ENCODE measurements at regions not wholly inside any gene's neighbourhood (a gene's known extent, or its start where the extent isn't known, plus 50 kb on each side); places are given as distances from the start of the nearest gene placed in this dataset.

DNA sequence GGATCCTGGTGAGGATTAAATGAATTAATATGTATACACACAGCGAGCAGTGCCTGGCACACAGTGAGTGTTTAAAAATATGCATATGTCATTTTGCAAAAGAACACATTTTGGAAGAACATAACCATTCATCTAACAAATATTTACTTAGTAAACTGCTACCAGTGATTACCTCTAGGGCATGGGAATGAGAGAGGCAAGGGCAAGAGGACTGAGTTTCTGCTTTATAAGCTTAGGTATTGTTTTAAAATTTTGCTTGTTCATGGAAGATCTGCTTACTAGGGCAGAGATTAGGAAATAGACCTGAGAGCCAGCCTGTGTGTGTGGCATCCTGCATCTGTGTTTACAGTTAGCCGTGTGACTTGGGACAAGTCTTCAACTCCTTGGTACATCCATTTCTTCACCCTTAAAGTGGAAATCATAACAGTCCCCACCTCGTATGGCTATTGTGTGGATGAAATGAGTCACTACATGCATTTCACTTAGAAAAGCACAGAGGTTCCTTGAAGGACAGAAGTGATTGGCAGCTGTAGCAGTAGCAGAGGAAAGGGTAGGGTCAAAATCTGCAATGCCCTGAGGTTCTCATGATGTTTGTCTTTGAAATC lies 198.5 kb upstream of the FMN2 start:
- DNase-seq: no peak

DNA sequence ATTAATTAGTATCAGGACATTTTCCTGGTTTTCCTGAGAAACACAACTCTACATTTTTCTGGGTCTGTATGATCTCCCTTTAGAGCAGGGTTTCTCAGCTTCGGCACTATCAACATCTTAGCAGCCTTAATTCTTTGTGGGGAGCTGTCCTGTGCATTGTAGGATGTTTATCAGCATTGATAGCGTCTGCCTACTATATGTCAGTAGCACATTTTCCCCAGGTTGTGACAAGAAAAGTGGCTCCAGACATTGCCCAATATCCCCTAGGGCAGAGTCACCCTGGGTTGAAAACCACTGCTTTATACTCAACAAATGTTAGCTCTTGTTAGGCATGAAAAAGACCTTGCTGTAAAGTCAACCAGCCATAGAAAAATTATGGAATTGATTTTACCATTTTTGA lies 195.1 kb upstream of the FMN2 start:
- no peak for DNase-seq

DNA sequence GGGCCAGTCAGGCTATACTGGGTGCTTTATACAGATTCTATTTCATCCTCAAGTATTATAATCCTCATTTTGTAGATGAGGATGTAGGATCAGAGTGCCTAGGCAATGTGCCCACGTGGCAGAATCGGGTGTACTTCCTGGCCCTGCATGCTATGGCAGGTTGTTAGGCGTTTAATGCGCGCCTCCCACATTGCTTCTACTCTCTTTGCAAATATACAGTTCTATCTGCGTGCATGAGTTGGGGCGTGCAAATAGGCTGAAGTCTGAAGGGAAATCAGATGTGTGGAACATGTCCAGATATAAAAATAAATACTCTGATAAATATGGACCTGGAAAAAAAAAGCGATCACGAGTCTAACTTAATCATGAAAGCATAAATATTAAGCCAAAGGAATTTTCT lies 194.7 kb upstream of the FMN2 start:
- DNase-seq: no peak

DNA sequence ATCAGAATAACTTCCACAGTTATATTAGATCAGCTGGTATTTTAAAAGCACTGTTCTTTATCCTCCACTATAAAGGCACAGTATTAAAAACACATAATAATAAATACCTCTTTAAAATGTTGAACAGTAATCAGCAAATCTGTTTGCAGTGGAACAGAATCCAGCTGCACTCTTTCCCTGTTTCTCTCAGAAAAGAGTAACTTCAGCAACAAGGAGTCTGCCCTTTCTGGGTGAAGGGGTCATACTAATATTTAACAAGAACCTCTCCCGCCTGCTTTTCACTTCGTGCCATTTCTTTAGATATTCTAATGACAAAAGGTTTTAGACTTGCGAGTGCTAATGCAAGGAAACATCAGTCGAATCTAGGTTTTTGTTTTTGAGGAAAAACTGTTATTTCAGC lies 194.2 kb upstream of the FMN2 start:
- DNase-seq: no peak

DNA sequence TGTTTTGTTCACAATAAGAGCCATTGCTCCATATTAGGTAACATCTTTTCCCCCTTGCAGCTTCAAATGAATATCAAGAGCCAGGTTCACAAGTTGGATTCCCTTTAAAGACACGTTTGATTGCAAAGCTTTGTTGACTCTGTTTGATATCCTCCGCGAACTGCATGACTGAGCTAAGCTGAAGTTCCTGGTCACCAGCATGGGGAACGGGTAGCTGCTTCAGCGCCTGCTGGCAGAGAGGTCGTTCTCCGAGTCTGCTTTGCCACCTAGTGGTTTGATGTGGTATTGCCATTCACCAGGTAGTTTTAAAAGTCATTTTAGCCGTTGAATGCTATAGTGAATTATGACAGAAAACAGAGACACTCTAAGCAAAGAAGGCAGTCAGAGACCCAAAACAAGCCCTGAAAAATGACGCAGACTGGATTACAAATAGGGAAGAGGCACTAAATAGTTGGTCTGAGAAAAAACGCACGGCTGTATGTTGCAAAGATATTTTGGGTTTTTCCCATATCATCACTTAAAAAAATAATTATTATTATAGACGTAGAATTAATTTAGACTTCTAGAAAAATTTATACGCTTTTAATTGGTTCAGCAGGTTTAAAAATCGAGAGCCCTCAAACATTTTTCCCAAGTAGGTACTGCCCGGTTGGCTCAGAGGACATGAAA lies 193.5 kb upstream of the FMN2 start:
- DNase-seq: peak; percentile 67 to 73

DNA sequence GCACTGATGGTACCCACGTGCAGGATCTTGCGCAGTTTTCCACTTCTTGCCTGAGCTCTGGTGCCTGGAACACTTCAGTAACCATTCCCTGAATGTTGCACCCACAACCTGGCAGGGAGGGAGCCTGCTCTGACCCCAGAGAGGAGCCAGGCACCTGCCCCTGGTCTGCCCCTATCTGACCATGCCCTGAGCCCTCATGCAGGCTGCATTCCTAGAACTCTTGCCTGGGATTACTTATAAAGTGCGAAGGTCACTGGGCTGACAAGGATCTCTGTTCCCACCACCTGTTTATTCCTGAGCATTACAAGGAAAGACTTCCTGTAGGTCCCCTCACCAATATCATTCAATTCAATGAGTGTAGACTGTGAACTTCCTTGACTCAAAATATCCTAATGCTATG lies 191.9 kb upstream of the FMN2 start:
- DNase-seq: no peak

DNA sequence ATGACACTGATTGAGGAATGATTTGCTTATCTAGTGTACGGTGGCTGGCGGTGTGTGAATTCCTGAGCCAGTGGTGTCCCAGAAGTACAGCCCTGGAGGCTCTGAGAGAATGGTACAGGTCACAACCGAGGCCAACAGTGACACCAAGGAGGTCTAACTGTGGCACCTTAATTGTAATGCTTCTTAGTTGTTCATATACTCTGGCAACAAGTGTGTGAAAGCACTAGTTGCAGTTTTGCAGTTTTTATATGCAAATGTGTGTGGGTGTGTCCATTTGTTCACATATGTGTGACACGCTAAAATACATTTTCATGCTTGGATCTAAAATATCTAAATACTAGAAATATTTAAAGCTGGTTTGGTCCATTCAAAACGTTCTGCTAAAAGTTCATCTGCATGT lies 185.3 kb upstream of the FMN2 start:
- no peak for DNase-seq

DNA sequence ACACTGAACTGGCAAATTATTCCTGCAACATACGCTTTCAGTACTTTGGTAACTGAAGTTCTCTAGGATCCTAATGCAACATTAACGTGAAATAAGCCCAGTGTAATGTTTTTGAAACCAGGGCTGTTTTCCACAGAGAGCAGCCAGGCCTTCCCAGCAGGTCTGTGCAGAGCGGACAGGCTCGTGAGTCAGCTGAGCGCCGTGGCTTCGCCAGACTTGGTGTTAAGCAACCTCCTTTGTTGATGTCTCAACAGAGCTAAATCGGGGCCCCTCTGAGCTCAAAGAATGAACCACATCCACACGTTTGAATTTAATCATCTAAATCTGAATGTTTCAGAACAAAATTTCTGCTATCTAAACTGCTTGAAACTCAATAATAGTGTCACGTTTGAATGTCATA lies 181.8 kb upstream of the FMN2 start:
- peak in 1 of 2 donors; percentile 58 for DNase-seq

DNA sequence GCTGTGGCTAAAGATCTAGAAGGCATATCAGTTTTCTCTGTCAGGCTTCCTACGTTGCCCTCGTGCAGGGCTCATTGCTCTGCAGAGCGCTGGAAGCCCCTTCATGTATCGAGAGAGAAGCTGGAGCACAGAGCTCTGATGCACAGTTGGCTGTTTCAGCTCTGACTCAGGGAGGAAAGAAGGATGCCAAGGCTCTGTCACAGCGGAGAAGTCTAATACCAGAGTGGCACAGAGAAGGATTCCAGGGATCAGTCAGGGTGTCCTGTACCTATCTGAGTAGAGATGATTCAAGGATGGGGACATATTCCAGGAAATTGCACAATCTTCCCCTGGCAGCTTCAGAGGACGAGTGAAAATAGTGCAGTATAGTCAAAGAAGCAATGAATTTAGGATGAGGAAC lies 179.2 kb upstream of the FMN2 start:
- no peak for DNase-seq

DNA sequence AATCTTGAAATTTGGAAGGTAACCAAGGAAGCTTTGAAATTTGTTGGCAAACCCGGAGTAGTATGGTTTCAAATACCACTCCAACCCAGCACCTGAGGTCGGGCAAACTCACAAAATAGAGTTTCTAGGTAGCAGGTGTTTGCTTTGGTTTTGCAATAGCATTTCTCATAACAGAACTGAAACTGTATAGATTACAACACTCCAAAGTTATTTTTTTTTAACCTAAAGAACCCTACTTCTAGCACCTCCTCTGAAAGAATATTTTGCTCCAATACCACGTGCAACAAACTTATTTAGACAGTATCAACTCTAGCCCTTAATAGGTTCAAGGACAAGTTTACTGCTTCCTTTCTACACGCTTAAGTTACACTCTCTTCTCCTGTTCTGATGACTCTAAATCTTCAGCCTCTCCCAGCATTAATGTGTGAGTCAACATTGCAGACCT lies 178.5 kb upstream of the FMN2 start:
- DNase-seq: no peak

DNA sequence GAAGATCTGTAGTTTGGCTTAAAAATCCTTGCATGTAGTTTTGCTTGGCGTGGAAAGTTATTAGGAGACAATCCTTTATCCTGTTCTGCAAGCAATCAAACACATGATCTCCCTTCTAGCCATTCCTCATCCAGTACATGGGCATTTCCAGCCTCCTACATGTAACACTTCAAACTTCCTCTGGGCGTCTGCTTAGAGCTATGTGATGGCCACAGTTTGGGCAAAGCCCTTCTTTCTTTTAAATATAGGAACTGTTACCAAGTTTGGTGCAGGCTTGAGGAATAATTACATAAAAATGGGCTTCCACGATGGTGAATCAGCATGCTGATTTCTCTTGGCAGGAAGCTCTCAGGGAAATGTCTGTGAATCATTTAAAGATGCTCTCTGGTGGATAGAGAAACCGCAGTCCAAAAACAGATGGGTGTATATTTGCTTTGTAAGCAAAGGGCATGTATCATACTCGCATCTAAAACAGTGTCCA lies 176.9 kb upstream of the FMN2 start:
- no peak for DNase-seq

DNA sequence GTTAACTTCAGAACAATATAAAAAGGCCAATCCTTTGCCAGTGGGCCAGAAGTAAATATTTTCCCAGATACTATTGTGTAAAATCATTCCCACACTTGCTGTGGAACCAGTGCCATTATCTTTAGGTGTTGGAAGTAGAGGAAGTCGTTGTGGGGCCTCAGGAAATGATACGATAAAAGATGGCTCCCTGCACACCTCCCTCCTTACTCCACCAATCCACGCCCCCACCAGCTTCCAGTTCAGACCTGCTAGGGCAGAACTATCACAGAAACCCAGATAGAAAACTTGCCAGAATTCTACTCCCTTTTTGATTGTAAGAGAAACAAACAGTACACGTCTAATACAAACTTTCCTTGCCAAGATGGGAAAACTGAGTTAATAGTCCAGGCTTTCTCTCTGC lies 173.0 kb upstream of the FMN2 start:
- no peak for DNase-seq

DNA sequence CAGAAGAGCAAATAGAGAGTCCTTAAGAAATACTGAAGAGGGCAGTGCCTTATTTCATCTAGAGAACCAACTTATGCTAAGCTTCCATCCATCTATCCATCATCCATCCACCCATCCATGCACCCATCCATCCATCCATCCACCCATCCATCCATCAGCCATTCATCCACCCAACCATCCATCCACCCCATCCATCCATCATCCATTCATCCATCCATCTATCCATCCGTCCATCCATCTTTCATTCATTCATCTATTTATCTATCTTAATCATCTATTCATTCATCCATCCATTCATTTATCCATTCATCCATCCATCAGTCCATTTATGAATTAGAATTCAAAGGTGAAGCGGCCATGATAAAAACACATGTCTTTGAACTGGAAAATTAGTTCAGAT lies 171.5 kb upstream of the FMN2 start:
- DNase-seq: no peak

DNA sequence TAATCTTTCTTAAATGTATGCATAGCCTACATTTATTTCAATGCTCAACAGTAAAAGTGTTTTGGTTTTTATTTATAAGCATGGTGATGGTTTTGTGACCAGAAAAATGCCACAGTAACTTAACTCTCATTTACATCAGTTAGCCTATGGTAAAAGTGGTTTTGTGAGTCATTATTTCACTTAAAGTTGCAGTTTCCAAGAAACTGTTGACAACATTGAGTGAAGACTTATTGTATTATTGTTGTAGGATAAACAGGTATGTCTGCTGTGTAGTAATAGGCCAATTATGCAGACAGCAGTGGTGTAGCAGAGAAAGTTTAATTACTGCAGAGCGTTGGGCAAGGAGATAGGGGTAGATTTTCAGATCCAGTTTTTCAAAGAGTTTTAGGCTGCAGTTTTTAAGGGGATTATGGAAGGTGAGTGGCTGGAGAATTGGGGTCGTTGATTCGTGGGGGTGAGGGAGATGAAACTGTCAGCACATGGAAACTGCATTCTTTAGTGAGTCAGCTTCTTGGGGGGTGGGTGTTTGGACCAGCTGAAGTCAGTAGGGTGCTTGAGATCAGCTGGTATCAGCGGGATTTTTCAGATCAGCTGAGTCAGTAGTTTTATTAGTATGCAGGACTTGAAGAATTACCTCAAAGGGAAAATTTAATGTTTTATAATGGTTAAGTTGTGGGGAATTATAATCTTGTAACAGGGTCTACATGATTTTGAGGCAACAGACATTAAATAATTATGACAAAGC lies 168.7 kb upstream of the FMN2 start:
- no peak for DNase-seq

DNA sequence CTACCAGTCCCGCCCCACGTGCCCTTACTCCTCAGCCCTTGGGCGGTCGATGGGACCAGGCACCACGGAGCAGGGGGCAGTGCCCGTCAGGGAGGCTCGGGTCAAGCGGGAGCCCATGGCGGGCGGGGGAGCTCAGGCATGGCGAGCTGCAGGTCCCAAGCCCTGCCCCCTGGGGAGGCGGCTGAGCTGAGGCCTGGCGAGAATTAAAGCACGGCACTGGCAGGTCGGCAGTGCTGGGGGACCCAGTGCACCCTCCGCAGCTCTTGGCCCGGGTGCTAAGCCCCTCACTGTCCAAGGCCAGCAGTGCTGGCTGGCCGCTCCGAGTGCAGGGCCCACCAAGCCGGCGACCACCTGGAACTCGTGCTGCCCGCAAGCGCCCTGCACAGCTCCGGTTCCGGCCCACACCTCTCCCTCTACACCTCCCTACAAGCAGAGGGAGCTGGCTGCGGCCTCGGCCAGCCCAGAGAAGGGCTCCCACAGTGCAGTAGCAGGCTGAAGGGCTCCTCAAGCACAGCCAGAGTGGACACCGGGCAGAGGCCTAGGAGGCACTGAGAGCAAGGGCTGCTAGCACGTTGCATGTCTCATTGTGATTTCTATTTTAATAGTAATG lies 166.8 kb upstream of the FMN2 start:
- no peak for DNase-seq

DNA sequence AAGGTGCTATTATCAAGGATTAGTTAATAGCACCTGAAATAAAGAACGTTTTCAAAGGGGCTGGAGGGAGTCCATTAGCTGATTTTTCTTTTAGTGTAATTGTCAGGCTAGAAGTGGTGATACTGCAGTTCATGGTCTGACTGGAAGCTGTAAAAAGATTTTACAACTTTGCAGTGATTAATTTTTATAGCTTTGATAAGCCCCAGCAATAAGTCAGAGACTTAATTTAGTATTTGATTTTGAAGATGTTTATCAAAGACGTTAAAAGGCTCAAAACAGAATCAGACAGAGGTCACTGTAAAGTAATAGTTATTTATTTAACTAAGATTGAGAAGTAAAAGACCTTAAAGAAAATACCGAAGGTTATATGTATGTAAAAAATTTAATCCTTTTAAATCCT lies 165.5 kb upstream of the FMN2 start:
- DNase-seq: no peak

DNA sequence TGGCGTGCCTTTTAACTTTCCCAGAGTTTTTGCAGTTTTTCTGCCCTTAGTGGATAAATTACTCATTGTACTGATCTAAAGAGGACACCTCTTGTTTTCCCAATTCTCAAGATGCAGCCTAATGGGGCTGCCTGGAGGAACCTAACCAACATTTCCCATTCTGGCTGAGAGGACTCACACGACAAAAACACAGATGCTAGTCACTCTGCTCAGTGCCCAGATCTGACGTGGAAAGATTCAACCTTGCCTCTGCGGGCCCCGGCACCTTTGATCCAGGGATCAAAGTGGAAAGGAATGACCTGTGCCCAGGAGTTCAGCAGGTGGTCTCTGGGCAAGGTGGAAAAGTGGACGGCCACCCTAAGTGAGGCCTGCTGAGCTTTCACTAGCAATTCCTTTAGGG lies 162.4 kb upstream of the FMN2 start:
- DNase-seq: no peak

DNA sequence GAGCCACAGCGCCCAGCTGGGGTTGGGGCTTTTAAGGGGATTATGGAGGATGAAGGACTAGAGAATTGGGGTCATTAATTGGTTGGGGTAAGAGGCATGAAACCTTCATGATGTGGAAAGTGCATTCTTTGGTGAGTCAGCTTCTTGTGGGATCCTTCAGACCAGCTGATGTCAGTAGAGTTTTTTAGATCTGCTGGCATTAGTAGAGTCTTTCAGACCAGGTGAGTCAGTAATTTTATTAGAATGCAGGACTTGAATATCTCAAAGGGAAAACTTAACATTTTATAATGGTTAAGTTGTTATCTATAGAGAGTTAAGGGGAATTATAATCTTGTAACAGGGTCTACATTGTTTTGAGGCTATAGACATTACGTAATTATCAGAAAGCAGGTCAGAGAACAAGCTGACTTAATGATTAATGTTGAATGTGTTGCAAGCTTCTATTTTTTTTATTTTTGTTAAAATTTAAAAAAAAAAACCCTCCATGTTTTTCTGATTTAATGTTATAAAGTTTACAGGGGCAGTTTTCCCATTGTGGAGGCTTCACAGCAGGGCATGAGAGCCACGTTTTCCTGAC lies 160.9 kb upstream of the FMN2 start:
- DNase-seq: no peak

DNA sequence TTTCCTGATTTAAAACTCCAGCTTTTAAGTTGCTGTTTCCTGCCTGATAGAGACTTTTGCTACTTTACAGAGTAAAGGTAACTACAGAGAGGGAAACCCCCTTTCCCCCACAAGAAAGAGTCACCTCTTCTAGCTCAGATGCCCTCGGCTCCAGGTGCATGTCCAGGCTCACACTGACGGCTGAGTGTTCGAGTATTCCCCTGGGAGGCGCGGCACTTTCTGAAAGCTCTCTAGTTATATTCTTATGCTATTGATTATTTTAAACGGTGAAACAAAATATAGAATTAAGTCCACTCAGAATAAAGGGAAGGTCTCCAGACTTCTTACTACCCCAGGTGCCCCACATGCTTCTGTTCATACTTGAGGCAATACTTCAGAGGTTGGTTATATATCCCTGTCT lies 160.3 kb upstream of the FMN2 start:
- no peak for DNase-seq

DNA sequence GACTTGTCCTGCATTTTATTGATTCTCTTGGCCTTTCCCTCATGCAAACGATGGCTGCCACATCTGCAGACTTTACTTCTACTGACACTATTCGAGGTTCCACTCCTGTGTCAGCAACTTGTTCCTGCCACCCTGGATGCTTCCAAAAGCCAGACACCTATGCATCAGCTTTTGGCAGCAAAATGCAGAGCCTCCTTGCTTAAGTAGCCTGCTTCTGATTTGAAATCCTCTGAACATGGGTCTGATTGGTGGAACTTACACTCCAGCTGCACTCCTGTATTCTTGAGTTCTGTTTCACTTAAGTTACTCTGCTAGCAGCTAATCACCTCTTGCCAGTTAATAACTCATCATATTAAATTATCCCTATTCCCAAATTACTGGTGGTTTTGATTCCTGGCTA lies 152.1 kb upstream of the FMN2 start:
- no peak for DNase-seq

DNA sequence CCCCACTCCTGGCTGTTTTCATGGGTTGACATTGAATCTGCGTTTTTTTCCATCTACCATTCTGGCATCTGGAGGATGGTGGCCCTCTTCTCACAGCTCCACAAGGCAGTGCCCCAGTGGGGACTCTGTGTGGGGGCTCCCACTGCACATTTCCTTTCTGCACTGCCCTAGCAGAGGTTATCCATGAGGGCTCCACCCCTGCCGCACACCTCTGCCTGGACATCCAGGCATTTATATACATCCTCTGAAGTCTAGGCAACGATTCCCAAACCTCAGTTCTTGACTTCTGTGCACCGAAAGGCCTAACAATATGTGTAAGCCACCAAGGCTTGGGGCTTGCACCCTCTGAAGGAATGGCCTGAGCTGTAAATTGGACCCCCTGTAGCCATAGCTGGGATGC lies 147.9 kb upstream of the FMN2 start:
- no peak for DNase-seq

DNA sequence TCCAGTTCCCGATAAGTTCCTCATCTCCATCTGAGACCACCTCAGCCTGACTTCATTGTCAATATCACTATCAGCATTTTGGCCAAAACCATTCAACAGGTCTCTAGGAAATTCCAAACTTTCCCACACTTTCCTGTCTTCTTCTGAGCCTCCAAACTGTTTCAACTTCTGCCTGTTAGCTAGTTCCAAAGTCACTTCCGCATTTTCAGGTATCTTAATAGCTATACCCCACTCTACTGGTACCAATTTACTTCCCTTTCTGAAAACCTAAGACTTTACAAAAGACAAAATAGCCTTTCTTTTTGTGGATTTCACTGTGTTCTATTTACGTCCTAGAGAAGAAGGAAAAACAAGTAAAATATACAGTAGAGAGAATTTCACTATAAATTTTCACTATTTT lies 147.0 kb upstream of the FMN2 start:
- DNase-seq: no peak

DNA sequence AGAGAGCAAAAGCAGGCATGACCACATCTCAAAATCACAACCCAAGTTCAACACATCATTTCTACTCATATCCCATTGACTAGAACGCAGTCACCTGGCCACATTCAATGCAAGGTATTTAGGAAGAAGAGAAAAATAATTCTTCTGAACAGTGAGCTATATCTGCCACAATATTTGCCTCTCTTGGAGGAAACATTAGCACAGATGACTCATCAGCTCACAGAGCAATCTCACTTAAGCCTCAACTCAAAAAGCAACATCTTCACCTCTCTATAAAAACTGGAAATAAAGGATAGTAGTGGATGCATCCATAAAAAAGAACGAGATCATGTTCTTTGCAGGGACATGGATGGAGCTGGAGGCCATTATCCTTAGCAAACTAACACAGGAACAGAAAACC lies 143.9 kb upstream of the FMN2 start:
- DNase-seq: no peak

All from CD4-positive, alpha-beta T cell treated with Interleukin-1 beta for 1 hour (primary cell).